ENCODE measurements at regions not wholly inside any gene's neighbourhood (a gene's known extent, or its start where the extent isn't known, plus 50 kb on each side); places are given as distances from the start of the nearest gene placed in this dataset.

DNA sequence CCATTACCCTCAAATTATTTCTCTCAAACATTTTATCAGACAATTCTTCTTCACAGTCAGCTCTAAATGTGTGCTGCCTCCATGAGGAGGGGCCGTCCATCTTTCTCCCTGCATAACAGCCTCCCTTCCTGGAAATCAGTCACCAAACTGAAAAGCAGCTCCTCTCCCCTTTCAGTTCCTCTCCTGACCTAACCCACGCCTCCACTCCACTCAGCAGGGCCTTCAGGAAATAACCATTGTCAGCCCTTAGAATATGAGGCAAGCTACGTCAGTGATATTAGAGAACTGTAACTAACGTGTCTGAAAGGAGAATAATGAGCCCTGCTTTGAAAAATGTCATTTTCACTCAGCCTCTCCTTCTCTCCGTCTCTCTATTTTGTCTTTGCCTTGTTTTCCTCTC is 116.2 kb downstream of the OLFM4 start:
- DNase-seq (ENCODE audit: low spot score): no peak

DNA sequence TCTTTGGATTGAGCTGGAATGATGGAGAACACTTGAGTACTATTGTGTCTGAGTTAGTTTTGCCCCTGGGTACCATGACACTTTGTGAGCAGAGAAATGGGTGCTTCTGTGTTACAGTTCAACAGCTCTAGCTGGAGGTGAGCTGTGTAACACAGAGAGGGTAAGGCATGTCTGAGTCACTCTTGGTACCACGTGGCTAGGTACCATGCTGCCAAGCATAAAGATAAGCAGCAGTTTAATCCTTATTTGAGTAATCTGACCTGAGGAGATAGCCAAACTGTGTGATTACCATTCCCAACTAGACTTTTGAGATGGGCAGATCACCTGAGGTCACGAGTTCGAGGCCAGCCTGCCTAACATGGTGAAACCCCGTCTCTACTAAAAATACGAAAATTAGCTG is 122.0 kb downstream of the OLFM4 start:
- DNase-seq (ENCODE audit: low spot score): peak; percentile 11

DNA sequence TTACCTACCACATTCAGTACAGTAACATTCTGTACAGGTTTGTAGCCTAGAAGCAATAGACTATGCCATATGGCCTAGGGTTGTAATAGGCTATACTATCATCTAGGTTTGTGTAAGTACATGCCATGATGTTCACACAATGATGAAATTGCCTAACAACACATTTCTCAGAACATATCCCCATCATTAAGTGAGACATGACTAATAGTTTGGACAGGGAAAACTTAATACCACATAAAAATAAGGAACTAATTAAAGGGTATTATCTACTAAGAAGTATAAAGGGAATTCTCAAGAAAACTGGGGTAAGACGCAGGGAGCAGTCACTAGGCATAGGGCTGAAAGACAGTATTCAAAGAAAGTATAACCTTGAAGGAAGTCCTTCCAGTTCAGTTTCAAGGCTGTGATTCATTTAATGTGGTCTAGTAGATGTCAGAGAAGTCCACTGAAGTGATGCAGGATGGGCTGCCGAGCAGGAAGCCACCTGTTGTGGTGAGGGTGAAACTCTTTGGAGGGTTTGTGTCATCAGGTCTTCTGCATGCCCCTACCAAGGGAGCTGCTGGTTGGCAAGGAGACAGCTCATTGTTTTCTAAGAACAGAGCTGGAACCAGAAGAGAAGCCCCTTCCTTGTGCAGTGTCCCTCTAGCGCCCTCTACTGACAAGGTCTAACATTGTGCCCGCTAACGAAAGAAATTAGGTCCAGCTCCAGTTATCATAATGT is 122.9 kb downstream of the OLFM4 start:
- DNase-seq (ENCODE audit: low spot score): peak; percentile 64

DNA sequence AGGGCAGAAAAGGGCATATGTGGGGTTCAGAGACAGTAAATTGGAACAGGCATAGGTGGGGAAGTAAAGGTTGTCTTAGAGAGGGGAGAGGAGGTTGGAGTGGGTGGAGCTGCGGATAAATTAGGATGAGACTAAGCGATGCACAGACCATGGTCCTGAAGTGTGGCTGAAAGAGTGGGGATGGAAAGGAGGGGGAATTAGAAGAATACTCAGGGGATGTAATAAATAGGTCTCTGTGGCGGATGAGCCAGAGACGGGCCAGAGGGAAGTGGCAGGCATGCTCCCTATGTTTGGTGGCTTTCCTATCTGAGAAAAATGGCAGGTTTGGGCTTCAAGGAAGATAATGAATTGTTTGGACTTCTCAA is 123.4 kb downstream of the OLFM4 start:
- no peak for DNase-seq (ENCODE audit: low spot score)

DNA sequence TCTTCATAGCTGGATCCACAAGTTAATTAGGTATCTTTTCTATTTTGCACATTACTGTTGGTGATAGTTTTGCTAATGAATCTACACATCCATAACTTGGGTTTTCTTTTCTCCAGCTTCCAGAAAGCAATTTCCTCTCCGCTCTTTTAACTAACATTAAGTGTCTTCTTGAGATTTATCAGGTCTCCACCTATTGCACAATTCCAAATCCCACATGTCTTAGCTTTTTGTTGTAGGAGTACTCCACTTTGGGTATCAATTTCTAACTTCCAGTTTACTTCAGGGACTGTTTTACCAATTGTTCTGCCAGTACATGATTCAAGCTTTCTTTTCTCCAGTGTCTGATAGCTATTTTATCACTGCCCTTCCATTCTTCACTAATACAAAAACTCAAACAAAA is 129.6 kb downstream of the OLFM4 start:
- no peak for DNase-seq (ENCODE audit: low spot score)

DNA sequence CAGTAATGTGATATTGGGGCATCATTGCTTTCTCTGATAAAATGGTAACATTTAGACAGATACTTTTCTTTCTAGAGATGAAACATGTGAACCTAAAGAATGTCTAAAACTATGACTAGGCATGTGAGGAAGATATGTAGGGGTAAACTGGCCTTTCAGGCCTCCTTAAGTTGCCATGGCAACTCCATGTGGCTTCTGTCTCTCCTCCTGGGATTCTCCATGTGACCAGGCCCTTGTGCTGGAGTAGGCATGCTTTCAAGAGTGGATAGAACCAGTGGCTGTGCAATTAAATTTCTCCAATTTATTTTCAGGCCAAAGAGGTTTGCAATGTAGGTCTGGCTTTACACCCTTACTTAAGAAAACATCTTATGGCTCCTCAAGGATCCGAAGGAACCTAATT is 130.8 kb downstream of the OLFM4 start:
- DNase-seq (ENCODE audit: low spot score): no peak

DNA sequence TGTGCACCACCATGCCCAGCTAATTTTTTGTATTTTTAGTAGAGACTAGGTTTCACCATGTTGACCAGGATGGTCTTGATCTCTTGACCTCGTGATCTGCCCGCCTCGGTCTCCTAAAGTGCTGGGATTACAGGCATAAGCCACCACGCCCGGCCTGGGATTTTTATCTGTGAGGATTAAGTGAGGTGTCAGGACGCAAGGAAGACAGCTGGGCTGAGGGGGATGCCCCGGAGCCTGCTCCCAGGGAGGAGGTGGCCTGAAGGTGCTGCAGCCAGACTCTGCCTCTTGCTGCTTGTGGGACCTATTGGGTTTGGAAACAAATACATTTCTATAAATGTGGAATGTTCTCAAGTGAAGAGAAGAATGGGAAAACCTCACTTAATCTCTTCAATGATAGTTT is 131.6 kb downstream of the OLFM4 start:
- DNase-seq (ENCODE audit: low spot score): no peak

DNA sequence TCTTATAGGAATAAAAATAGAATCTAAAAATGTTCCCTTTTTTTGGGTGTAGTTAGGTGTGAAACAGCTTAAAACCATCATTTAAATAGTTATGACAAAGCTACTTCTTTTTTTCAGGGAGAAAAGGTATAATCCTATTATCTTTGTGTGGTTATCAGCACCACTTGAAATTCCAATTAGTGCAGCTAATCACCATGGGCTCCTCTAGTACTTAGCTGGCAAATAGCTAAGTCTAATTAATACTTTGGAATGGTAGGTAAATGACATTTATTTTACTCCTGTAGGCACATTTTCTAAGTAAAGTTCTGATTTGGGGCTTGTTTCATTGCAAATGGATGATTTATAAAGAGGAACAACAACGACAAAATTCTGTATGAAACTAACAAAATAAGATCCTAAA is 132.6 kb downstream of the OLFM4 start:
- DNase-seq (ENCODE audit: low spot score): no peak

DNA sequence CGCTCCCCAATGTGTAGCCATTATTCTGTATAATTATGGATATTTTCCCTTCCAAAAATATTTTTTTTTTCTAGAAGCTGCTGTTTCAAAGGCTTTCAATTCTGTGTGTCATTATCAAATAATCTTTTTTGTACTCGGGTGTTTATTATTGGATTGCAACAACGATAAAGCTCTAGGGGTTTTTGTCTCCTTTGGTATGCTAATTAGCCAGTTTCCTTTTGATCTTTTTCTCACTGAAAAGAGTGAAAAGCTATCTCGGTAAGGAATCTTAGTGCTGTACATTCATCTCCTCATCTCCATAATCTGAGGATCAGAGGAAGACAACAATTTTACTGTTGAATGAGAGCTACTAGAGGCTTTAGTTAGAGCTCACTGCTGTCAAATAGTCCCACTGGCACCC is 136.6 kb downstream of the OLFM4 start:
- no peak for DNase-seq (ENCODE audit: low spot score)

DNA sequence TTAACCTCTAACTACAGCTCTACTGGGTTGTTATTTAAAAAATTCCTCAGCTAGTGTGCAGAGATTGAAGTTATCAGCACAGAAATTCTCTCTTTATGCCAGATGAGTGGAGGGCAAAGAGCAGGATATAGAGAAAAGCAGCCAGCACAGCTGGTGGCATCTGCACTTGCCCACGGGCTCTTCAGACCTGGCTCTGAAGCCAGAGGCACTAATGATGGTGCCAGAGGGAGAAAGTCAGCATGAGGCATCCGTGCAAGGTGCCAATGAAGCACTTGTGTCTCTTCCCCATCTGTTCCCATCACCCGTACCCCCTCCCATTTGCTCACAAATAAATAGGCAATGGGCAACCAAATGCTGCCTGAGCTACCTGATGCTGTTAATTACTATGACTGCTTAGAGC is 138.9 kb downstream of the OLFM4 start:
- DNase-seq (ENCODE audit: low spot score): no peak

DNA sequence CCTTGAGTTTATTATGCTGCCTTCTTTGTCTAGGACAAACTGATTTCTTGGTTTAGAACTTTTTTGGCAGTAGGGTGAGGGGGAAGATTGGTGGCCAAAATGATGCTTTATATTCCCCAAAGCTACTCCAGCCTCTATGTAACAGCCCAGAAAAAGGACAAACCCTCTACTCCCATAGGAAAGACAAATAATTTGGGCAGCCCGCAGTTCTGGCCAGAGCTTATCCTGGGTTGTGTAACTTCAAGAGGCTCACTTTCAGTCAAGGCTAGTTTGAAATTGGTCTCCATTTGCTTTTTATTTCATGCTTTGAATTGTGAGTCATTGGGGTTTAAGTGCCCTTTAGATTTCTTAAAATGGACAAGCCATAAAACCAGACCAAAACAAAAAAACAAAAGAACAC is 142.3 kb downstream of the OLFM4 start:
- DNase-seq (ENCODE audit: low spot score): no peak

DNA sequence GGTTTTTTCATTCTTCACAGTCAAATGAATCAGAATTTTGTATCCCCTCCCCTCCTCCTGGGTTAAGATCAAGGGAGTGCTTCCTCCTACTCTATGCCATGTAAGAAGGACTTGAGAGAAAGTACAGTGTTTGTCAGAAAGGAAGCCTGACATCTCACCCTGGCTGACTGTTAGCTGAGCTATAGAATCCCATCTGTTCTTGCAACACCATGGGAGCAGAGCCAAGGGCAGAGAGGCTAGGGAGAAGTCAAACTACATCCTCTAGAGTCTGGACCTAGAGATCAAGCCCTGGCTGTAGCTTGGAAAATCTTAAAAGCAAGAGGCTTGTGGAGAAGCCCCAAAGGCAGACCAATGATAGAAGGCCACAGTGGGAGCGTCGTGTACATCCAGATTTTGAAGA is 145.9 kb downstream of the OLFM4 start:
- no peak for DNase-seq (ENCODE audit: low spot score)

DNA sequence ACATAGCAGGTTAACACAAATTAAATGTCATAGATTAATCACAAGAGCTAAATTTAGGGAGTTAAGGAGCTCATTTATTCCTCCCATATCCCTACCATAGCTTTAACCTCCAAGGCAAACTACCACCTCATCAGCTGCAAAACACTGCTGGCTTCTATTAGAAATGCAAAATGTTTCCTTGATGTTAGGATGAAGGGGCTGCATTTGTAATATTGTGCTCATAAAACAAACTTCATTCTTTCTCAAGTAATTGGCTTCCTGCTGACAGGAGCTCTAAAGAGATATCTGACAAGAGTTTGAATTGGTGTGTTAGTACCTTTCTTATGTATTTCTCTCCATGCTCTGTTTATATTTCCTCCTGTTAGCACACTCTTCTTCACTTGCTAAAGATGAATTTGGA is 152.1 kb downstream of the OLFM4 start:
- DNase-seq (ENCODE audit: low spot score): no peak

DNA sequence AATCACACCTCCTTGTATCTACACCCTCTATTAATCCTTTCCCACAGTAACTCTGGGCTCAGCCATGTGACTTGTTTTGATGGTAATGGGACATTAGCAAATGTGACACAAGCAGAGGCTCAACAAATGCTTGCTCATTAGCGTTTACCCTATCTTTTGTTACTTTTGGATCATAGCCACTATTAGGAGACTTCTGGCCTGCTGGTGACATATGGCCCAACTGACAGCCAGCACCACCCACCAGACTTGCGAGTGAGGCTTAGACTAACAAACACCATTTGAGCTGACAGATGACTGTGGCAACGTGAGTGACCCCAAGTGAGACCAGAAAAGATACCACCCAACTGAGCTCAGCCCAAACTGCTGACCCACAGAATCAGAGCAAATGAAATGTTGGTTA is 154.1 kb downstream of the OLFM4 start:
- no peak for DNase-seq (ENCODE audit: low spot score)

DNA sequence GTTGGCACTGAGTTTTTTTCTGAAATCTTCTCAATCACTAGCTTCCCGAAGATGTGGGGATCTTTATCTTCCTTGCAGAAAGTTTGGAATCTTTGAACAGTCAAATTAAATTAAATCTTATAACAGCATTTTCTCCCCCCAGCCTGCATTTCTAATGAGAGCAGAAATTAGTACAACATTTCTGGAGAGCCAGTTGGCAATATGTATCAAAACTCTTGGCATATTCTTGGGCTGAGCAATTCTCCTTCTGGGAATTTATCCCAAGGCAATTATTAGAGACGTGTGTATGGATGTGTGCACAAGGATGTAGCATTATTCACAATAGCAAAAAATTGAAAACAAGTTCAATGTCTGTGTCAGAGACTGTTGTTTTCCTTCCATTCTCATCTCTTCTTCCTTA is 159.5 kb downstream of the OLFM4 start:
- DNase-seq (ENCODE audit: low spot score): no peak

DNA sequence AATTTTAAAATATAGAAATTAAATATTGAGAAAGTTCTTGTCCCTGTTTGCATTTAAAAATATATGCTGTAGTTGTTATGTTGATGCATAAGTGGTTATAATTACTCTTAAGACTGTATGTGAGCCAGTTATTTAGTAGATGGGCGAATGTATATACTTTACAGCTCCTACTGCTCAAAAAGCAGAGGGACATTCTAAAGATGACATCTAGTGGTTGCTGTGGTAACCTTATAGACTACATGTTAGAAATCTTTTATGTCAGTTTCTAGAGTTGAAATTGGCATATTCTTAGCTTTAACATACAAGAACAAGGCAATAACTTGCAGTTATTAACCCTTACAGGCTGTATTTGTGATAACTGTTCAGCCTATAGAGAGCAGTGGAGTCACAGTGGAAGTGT is 160.5 kb downstream of the OLFM4 start:
- peak; percentile 14 for DNase-seq (ENCODE audit: low spot score)

DNA sequence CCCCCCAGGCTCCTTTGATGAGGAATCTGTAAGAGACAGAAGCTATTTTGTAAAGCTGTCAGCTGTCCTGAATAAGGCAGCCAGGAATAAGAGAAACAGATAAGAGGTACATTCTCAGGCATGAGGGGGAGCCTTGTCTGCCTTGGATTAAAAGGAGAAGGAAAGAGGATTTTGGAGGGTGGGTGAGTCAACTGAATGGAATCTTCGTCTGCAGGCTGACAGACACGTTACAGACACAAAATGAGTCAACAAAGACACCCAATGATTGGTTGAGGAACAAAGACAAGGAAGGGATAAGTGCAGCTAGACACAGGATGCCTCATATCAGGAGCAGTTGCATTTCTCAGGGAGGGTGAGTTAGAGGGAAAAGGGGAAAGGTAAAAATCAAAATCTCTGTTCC is 162.5 kb downstream of the OLFM4 start:
- peak; percentile 32 for DNase-seq (ENCODE audit: low spot score)

DNA sequence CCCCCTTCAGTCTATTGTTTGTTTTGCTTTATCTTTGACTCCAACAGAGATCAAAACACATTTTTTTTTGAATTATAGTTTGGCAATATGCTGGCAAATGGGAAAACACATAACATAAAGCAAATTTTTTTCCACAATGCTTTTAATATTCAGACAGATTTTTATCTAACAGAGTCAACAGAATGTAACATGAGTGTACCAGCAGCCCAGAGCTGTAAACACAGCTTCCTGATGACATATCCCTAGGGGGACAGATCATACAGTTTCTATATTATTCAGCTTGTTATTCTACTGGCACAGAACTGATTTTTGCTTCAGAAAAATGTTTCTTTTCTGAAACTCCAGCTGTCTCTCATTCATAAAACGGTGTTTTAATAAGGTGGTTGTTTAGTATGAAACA is 168.8 kb downstream of the OLFM4 start:
- no peak for DNase-seq (ENCODE audit: low spot score)

DNA sequence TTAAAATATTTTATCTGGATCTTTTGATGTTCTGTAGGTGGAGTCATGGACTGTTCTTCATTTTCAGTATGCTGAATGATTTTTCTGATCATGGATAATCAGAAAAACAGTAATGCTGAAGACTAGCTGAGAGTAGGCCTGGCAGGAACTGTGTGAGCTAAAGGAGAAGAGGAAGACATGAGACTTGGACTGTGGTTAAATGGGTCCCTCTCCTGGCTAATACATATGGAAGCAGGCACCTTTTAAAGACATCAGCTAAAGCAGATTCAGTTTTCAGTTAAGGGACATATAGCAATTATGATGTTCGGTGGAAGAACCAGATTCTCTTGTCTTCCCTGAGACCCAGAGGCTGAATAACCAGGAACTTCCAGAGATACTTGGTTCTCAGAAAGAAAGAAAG is 169.4 kb downstream of the OLFM4 start:
- DNase-seq (ENCODE audit: low spot score): peak; percentile 21

DNA sequence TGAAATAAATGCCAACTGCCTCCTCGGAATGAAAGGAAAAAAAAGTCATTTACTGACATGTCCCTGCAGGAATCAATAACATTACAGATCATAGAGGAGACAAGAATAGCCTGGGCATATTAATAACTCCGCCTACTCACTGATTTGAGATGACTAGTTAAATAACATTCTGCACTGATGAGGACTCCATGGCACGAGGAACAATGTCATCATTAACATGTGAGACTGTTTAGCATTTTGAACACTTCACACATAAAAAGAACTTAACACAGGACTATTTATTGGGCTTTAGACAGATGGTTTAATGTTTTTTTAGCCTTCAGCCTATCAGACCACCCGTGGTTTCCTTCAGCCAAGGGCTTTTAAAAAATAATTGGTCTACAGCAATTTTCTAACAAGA is 170.1 kb downstream of the OLFM4 start:
- no peak for DNase-seq (ENCODE audit: low spot score)

DNA sequence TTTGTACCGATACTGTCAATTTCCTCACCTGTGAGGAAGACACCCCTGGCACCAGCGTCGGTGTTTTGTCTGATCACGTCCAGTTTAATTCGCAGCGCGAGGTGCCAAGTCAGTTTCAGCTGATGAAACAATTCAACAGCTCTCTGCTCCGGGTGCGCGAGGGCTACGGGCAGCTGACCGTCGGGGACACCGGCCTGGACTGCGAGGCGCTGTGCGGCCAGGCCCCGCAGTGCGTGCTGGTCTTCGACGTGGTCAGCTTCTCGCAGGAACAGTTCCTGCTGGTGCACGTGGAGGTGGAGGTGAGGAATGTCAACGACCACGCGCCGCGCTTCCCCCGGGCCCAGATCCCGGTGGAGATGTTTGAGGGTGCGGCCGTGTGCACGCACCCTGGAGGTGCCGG is 171.5 kb downstream of the OLFM4 start:
- DNase-seq (ENCODE audit: low spot score): no peak

DNA sequence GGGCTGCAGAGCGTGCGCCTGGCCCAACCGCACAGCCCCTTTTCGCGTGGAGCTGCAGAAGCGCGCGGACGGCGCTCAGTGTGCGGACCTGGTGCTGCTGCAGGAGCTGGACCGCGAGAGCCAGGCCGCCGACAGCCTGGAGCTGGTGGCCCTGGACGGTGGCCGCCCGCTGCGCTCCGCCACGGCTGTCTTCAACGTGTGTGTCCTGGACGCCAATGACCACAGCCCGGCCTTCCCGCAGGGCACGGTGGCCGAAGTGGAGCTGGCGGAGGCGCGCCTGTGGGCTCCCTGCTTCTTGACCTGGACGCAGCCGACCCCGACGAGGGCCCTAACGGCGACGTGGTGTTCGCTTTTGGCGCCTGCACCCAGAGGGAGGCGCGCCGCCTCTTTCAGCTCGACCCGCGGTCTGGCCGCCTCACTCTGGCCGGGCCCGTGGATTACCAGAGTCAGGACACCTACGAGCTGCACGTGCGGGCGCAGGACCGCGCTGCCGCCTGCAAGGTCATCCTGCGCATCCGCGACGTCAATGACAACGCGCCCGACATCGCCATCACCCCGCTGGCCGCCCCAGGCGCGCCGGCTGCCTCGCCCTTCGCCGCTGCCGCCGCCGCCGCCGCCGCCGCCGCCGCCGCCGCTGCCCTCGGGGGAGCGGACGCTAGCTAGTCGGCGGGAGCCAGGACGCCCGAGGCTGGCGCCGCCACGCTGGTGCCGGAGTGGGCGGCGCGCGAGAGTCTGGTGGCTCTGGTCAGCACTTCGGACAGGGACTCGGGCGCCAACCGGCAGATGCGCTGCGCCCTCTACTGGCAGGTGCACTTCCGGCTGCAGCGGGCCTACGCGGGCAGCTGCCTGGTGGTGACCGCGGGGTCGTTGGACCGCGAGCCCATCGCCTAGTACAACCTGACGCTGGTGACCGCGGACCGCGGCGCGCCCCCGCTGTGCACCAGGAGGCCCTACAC is 172.2 kb downstream of the OLFM4 start:
- no peak for DNase-seq (ENCODE audit: low spot score)

DNA sequence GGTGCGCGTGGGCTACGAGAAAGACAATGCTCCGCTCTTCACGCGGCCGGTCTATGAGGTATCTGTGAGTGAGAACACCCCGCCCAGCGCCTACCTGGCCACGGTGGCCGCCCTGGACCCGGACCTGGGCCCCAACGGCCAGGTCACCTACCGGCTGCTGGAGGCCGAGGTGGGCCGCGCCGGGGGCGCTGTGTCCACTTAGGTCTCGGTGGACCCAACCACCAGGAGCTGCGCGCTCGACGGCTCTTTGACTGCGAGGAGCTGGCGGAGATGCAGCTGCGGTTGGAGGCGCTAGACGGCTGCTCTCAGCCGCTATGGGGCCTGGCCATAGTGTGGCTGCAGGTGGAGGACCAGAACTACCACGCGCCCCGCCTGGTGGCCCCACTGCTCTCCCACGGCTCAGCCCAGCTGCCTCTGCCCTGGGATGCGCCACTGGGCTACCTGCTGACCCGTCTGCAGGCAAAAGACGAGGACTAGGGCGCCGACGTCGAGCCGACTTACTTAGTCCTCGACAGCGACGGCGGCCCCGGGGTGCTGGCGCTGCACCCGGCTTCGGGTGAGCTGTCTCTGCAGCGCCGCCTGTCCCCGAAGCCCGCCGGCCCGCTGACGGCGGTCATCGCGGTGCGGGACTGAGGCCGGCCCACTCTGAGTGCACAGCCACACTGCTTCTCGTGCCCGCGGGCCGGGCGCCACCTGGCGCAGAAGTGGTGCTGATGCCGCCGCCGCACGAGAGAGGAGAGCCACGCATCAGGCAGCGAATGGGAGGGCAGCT is 173.0 kb downstream of the OLFM4 start:
- no peak for DNase-seq (ENCODE audit: low spot score)
